ENCODE measurements at regions not wholly inside any gene's neighbourhood (a gene's known extent, or its start where the extent isn't known, plus 50 kb on each side); places are given as distances from the start of the nearest gene placed in this dataset.
A peak's percentile ranks its signal among the peaks of the same experiment; 100 is the strongest.

- TF ChIP-seq, protein P1, sequence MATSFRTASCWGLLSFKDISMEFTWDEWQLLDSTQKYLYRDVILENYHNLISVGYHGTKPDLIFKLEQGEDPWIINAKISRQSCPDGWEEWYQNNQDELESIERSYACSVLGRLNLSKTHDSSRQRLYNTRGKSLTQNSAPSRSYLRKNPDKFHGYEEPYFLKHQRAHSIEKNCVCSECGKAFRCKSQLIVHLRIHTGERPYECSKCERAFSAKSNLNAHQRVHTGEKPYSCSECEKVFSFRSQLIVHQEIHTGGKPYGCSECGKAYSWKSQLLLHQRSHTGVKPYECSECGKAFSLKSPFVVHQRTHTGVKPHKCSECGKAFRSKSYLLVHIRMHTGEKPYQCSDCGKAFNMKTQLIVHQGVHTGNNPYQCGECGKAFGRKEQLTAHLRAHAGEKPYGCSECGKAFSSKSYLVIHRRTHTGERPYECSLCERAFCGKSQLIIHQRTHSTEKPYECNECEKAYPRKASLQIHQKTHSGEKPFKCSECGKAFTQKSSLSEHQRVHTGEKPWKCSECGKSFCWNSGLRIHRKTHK (tag by site-specific recombination; IDR thresholded peaks at IDR 0.05): no peak
- no peak for TF ChIP-seq ZNF221 (tag by site-specific recombination; IDR thresholded peaks at IDR 0.05; ENCODE audit: borderline replicate concordance)
- TF ChIP-seq ZNF311 (tag by site-specific recombination; IDR thresholded peaks at IDR 0.05; ENCODE audit: borderline replicate concordance): no peak
- no peak for TF ChIP-seq ZSCAN4 (tag by site-specific recombination; IDR thresholded peaks at IDR 0.05)
Measured at GRCh38 chr12:42669553-42669952, 80.0 kb upstream of the PRICKLE1 start (continued).

GRCh38 chr12:42666671-42667243 is 77.2 kb upstream of the PRICKLE1 start:
- Histone ChIP-seq H3K4me3 (ENCODE audit: low read depth, low read length) (no peak overlapping the region), H3K9me3 (ENCODE audit: control insufficient read depth, insufficient read depth, low read depth, low read length) (no peaks in the 10 kb centered on the region), H3K27ac (ENCODE audit: extremely low read depth, low read depth, low read length) (no peak overlapping the region), H3K4me1 (ENCODE audit: control insufficient read depth, insufficient read depth, low read length) (no peaks in the 10 kb centered on the region), H3K36me3 (ENCODE audit: control insufficient read depth in 2 of 2, insufficient read depth in 1 of 2, low read length in 2 of 2) (no peaks in the 10 kb centered on the region)
- TF ChIP-seq KLF9 (tag by site-specific recombination; IDR thresholded peaks at IDR 0.05; ENCODE audit: low read depth): peak; percentile 62
- peak; percentile 68 for TF ChIP-seq ZNF341 (tag by site-specific recombination; IDR thresholded peaks at IDR 0.05; ENCODE audit: low read depth)
- TF ChIP-seq ZNF140 (tag by site-specific recombination; IDR thresholded peaks at IDR 0.05): no peak
- TF ChIP-seq, protein P2, sequence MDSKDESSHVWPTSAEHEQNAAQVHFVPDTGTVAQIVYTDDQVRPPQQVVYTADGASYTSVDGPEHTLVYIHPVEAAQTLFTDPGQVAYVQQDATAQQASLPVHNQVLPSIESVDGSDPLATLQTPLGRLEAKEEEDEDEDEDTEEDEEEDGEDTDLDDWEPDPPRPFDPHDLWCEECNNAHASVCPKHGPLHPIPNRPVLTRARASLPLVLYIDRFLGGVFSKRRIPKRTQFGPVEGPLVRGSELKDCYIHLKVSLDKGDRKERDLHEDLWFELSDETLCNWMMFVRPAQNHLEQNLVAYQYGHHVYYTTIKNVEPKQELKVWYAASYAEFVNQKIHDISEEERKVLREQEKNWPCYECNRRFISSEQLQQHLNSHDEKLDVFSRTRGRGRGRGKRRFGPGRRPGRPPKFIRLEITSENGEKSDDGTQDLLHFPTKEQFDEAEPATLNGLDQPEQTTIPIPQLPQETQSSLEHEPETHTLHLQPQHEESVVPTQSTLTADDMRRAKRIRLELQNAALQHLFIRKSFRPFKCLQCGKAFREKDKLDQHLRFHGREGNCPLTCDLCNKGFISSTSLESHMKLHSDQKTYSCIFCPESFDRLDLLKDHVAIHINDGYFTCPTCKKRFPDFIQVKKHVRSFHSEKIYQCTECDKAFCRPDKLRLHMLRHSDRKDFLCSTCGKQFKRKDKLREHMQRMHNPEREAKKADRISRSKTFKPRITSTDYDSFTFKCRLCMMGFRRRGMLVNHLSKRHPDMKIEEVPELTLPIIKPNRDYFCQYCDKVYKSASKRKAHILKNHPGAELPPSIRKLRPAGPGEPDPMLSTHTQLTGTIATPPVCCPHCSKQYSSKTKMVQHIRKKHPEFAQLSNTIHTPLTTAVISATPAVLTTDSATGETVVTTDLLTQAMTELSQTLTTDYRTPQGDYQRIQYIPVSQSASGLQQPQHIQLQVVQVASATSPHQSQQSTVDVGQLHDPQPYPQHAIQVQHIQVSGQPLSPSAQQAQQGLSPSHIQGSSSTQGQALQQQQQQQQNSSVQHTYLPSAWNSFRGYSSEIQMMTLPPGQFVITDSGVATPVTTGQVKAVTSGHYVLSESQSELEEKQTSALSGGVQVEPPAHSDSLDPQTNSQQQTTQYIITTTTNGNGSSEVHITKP (tag by site-specific recombination; IDR thresholded peaks at IDR 0.05): peak; percentile 55; the same call in 1 of the 2 replicates
- ChIA-PET CTCF (interaction anchor here (0.7 to 1.2 kb wide), 3 partner anchors 15 to 184 kb away, joined by 3 to 4 read pairs (median 3); no protein-coding TSS in a partner anchor), POLR2A (no interaction called here)

DNA sequence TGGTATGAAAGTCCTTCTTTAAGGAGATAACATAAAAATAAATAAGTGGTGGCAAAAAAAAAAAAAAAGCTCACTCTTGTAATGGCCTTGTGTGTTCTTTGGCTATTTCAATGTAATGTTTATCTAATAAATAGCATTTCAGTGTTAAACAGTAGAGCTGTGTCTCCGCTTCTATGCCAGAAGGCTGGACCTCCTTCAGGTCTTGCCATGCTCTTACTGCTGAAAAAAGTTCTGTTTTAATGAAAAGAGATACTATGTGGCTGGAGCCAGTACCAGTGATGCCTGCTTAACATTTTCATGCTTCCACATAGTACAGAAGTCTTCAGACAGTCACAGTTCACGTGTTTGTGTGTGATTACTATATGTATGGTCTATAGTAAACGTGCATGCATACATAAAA is 74.1 kb upstream of the PRICKLE1 start:
- TF ChIP-seq ZNF670 (tag by site-specific recombination; IDR thresholded peaks at IDR 0.05; ENCODE audit: low read depth) (no peak), ZSCAN30 (tag by site-specific recombination; IDR thresholded peaks at IDR 0.05) (no peak), ZNF473 (tag by site-specific recombination; IDR thresholded peaks at IDR 0.05) (no peak), PRDM4 (tag by site-specific recombination; IDR thresholded peaks at IDR 0.05) (no peak), GLI2 (tag by site-specific recombination; IDR thresholded peaks at IDR 0.05; ENCODE audit: borderline replicate concordance, low read depth) (no peak)
- TF ChIP-seq, protein P3, sequence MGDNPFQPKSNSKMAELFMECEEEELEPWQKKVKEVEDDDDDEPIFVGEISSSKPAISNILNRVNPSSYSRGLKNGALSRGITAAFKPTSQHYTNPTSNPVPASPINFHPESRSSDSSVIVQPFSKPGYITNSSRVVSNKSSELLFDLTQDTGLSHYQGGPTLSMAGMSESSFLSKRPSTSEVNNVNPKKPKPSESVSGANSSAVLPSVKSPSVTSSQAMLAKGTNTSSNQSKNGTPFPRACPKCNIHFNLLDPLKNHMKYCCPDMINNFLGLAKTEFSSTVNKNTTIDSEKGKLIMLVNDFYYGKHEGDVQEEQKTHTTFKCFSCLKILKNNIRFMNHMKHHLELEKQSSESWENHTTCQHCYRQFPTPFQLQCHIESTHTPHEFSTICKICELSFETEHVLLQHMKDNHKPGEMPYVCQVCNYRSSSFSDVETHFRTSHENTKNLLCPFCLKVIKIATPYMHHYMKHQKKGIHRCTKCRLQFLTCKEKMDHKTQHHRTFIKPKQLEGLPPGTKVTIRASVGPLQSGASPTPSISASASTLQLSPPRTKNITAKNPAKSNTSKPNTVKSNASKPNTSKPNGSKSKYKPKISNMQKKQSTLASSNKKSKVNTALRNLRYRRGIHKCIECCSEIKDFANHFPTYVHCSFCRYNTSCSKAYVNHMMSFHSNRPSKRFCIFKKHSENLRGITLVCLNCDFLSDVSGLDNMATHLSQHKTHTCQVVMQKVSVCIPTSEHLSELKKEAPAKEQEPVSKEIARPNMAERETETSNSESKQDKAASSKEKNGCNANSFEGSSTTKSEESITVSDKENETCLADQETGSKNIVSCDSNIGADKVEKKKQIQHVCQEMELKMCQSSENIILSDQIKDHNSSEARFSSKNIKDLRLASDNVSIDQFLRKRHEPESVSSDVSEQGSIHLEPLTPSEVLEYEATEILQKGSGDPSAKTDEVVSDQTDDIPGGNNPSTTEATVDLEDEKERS (tag by site-specific recombination; IDR thresholded peaks at IDR 0.05): no peak
- Histone ChIP-seq H3K36me3 (ENCODE audit: control insufficient read depth in 2 of 2, insufficient read depth in 1 of 2, low read length in 2 of 2) (no peaks in the 10 kb centered on the region), H3K27ac (ENCODE audit: extremely low read depth, low read depth, low read length) (no peak overlapping the region), H3K4me1 (ENCODE audit: control insufficient read depth, insufficient read depth, low read length) (no peaks in the 10 kb centered on the region), H3K4me3 (ENCODE audit: low read depth, low read length) (no peak overlapping the region), H3K9me3 (ENCODE audit: control insufficient read depth, insufficient read depth, low read depth, low read length) (no peaks in the 10 kb centered on the region)
- CTCF ChIA-PET: interaction anchor here (1.5 kb wide), 1 partner anchor 9 kb away, joined by 3 read pairs; no protein-coding TSS in a partner anchor
- POLR2A ChIA-PET: interaction anchor here (0.7 kb wide), 1 partner anchor 181 kb away, joined by 3 read pairs; no protein-coding TSS in a partner anchor
